NOMO-1 treated with DMSO at 0.1 percent for 48 hours (cell line): ENCODE measurements at regions not wholly inside any gene's neighbourhood (a gene's known extent, or its start where the extent isn't known, plus 50 kb on each side); places are given as distances from the start of the nearest gene placed in this dataset.
A peak's percentile ranks its signal among the peaks of the same experiment; 100 is the strongest.

Source experiments
- DNase-seq: peaks from one replicate; lab custom pipeline; 2025; ENCODE audit not compliant: unreplicated experiment; lab: John Stamatoyannopoulos, UW

- DNase-seq, result no peak
These were observed 77.7 kb downstream of the ARF6 start for GRCh38 chr14:49970474-49971147.

GRCh38 chr14:49971156-49972130 lies 78.6 kb downstream of the ARF6 start:
- DNase-seq, result peak; percentile 87

GRCh38 chr14:49972131-49972671 lies 79.3 kb downstream of the ARF6 start:
- DNase-seq, result no peak

- no peak for DNase-seq
These were observed 79.9 kb downstream of the ARF6 start for GRCh38 chr14:49972823-49973222.

GRCh38 chr14:49975276-49975675 lies 82.4 kb downstream of the ARF6 start:
- no peak for DNase-seq

GRCh38 chr14:49975799-49976198 lies 82.9 kb downstream of the ARF6 start:
- no peak for DNase-seq

- DNase-seq, result peak; percentile 90
These were observed 84.4 kb downstream of the ARF6 start for GRCh38 chr14:49977126-49977841.

- no peak for DNase-seq
These were observed 87.1 kb downstream of the ARF6 start for GRCh38 chr14:49980027-49980426.

GRCh38 chr14:49982082-49982481 lies 89.2 kb downstream of the ARF6 start:
- no peak for DNase-seq

GRCh38 chr14:49982501-49982951 lies 89.6 kb downstream of the ARF6 start:
- DNase-seq, result peak; percentile 62

- no peak for DNase-seq
These were observed 91.5 kb downstream of the ARF6 start for GRCh38 chr14:49984424-49984823.

GRCh38 chr14:49986343-49987014 lies 93.6 kb downstream of the ARF6 start:
- DNase-seq, result no peak

- DNase-seq, result no peak
These were observed 95.5 kb downstream of the ARF6 start for GRCh38 chr14:49988080-49988990.

- DNase-seq, result no peak
These were observed 97.1 kb downstream of the ARF6 start for GRCh38 chr14:49989966-49990365.

- DNase-seq, result no peak
These were observed 98.6 kb downstream of the ARF6 start for GRCh38 chr14:49991491-49991890.

GRCh38 chr14:49992036-49992435 lies 99.2 kb downstream of the ARF6 start:
- DNase-seq, result no peak

GRCh38 chr14:49992448-49992847 lies 99.6 kb downstream of the ARF6 start:
- DNase-seq, result no peak

GRCh38 chr14:49992901-49993339 lies 100.0 kb downstream of the ARF6 start:
- no peak for DNase-seq

- no peak for DNase-seq
These were observed 100.7 kb downstream of the ARF6 start for GRCh38 chr14:49993565-49993964.
